ENCODE measurements at regions not wholly inside any gene's neighbourhood (a gene's known extent, or its start where the extent isn't known, plus 50 kb on each side); places are given as distances from the start of the nearest gene placed in this dataset.

- no peak for DNase-seq (ENCODE audit: low read depth)
- H3K4me3 ChIP-seq (ENCODE audit: low read depth, low read length): no peak overlapping the region
- TF ChIP-seq, protein P1, sequence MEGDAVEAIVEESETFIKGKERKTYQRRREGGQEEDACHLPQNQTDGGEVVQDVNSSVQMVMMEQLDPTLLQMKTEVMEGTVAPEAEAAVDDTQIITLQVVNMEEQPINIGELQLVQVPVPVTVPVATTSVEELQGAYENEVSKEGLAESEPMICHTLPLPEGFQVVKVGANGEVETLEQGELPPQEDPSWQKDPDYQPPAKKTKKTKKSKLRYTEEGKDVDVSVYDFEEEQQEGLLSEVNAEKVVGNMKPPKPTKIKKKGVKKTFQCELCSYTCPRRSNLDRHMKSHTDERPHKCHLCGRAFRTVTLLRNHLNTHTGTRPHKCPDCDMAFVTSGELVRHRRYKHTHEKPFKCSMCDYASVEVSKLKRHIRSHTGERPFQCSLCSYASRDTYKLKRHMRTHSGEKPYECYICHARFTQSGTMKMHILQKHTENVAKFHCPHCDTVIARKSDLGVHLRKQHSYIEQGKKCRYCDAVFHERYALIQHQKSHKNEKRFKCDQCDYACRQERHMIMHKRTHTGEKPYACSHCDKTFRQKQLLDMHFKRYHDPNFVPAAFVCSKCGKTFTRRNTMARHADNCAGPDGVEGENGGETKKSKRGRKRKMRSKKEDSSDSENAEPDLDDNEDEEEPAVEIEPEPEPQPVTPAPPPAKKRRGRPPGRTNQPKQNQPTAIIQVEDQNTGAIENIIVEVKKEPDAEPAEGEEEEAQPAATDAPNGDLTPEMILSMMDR (IDR thresholded peaks at IDR 0.05; ENCODE audit: insufficient read depth, low read length): no peak
Measured at GRCh38 chr9:116083837-116084236, 69.8 kb upstream of the PAPPA start.

GRCh38 chr9:116084497-116084896 lies 69.1 kb upstream of the PAPPA start:
- TF ChIP-seq, protein P1 (IDR thresholded peaks at IDR 0.05; ENCODE audit: insufficient read depth, low read length): no peak
- H3K4me3 ChIP-seq (ENCODE audit: low read depth, low read length): no peak overlapping the region
- DNase-seq (ENCODE audit: low read depth): no peak

- TF ChIP-seq, protein P1 (IDR thresholded peaks at IDR 0.05; ENCODE audit: insufficient read depth, low read length): no peak
Measured at GRCh38 chr9:116087246-116087645, 66.3 kb upstream of the PAPPA start.

DNA sequence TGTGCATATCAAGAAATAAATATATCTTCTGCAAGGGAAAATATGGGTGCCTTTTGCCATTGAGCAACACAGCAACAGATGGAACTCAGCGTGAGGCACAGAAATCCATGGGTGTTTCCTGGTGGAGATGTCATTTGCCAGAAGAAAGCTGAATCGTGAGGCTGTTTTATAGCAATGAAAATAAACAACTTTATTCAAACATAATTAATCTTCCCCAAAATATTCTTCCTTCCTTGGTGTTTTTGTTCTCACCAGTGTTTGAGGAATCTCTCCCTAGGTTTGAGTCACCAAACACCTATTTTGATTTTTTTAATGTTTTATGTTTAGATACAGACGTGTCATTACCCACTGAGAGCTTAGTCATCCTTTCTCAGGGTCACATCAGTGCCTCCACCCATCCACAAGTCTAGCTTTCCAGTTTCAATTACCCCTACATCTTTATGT lies 65.8 kb upstream of the PAPPA start:
- DNase-seq (ENCODE audit: low read depth): peak; percentile 91
- TF ChIP-seq, protein P1 (IDR thresholded peaks at IDR 0.05; ENCODE audit: insufficient read depth, low read length): no peak
- H3K4me3 ChIP-seq (ENCODE audit: low read depth, low read length): no peak overlapping the region

More at GRCh38 chr9:116087246-116087645, 66.3 kb upstream of the PAPPA start:
- no peak overlapping the region for H3K4me3 ChIP-seq (ENCODE audit: low read depth, low read length)
- peak; percentile 97 for DNase-seq (ENCODE audit: low read depth)

DNA sequence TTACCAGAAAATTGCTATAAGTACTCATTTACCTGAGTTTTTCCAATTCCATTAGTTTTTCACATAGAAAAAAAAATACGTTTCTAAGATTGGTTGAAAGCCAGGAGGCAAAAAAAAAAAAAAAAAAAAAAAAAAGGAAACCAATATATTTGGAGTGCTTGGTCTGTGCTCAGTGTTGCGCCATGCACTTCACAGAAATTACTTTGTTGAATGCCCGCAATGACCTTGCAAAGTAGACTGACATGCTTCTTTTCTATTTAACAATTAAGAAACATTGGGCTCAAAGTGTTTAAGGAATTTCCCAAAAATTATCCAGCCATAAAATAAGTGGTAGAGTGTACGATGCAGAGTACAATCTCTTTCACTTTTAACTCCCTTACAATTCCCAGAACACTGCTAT lies 65.2 kb upstream of the PAPPA start:
- TF ChIP-seq, protein P1 (IDR thresholded peaks at IDR 0.05; ENCODE audit: insufficient read depth, low read length): no peak
- no peak overlapping the region for H3K4me3 ChIP-seq (ENCODE audit: low read depth, low read length)
- DNase-seq (ENCODE audit: low read depth): no peak

- no peak for DNase-seq (ENCODE audit: low read depth)
- TF ChIP-seq, protein P1 (IDR thresholded peaks at IDR 0.05; ENCODE audit: insufficient read depth, low read length): no peak
- no peak overlapping the region for H3K4me3 ChIP-seq (ENCODE audit: low read depth, low read length)
Measured at GRCh38 chr9:116090030-116090770, 63.4 kb upstream of the PAPPA start.

Measured in fibroblast of the aortic adventitia (primary cell).